ENCODE measurements at regions not wholly inside any gene's neighbourhood (a gene's known extent, or its start where the extent isn't known, plus 50 kb on each side); places are given as distances from the start of the nearest gene placed in this dataset.

GRCh38 chr16:17885659-17886207, 415.0 kb upstream of the XYLT1 start:
- DNase-seq: no peak
- H3K36me3 Mint-ChIP-seq (ENCODE audit: low read depth): no peaks in the 10 kb centered on the region
- peaks cover 14% of the 10 kb centered on the region for H3K27me3 Mint-ChIP-seq
- H3K4me3 Mint-ChIP-seq: no peak overlapping the region
- H3K9me3 Mint-ChIP-seq: no peaks in the 10 kb centered on the region
- no peak overlapping the region for H3K27ac Mint-ChIP-seq
- H3K4me1 Mint-ChIP-seq (ENCODE audit: low read depth): no peaks in the 10 kb centered on the region

- Mint-ChIP-seq H3K27me3 (peaks cover 20% of the 10 kb centered on the region), H3K9me3 (no peaks in the 10 kb centered on the region), H3K27ac (no peak overlapping the region), H3K4me3 (no peak overlapping the region), H3K36me3 (ENCODE audit: low read depth) (no peaks in the 10 kb centered on the region), H3K4me1 (ENCODE audit: low read depth) (no peaks in the 10 kb centered on the region)
- DNase-seq: no peak
These were observed 407.1 kb upstream of the XYLT1 start for GRCh38 chr16:17877821-17878360.

GRCh38 chr16:17866996-17867395, 396.2 kb upstream of the XYLT1 start:
- no peak for DNase-seq
- H3K27me3 Mint-ChIP-seq: peaks cover 6% of the 10 kb centered on the region

GRCh38 chr16:17861981-17862479, 391.3 kb upstream of the XYLT1 start:
- Mint-ChIP-seq H3K27ac (no peak overlapping the region), H3K4me3 (no peak overlapping the region), H3K36me3 (ENCODE audit: low read depth) (no peaks in the 10 kb centered on the region), H3K9me3 (no peaks in the 10 kb centered on the region), H3K27me3 (peaks cover 19% of the 10 kb centered on the region), H3K4me1 (ENCODE audit: low read depth) (no peaks in the 10 kb centered on the region)
- DNase-seq: no peak

More at GRCh38 chr16:17866996-17867395, 396.2 kb upstream of the XYLT1 start:
- H3K27ac Mint-ChIP-seq: no peak overlapping the region
- H3K4me1 Mint-ChIP-seq (ENCODE audit: low read depth): no peaks in the 10 kb centered on the region
- H3K9me3 Mint-ChIP-seq: no peaks in the 10 kb centered on the region
- no peak overlapping the region for H3K4me3 Mint-ChIP-seq
- H3K36me3 Mint-ChIP-seq (ENCODE audit: low read depth): no peaks in the 10 kb centered on the region

- no peaks in the 10 kb centered on the region for H3K4me1 Mint-ChIP-seq (ENCODE audit: low read depth)
- H3K27me3 Mint-ChIP-seq: peaks cover 15% of the 10 kb centered on the region
- H3K27ac Mint-ChIP-seq: no peak overlapping the region
- peaks cover 3% of the 10 kb centered on the region for H3K9me3 Mint-ChIP-seq
- no peak overlapping the region for H3K4me3 Mint-ChIP-seq
- no peak for DNase-seq
- no peaks in the 10 kb centered on the region for H3K36me3 Mint-ChIP-seq (ENCODE audit: low read depth)
These were observed 387.3 kb upstream of the XYLT1 start for GRCh38 chr16:17858061-17858460.

- Mint-ChIP-seq H3K36me3 (ENCODE audit: low read depth) (no peaks in the 10 kb centered on the region), H3K27ac (no peak overlapping the region), H3K9me3 (peaks cover 3% of the 10 kb centered on the region), H3K27me3 (peaks cover 6% of the 10 kb centered on the region), H3K4me1 (ENCODE audit: low read depth) (no peaks in the 10 kb centered on the region), H3K4me3 (no peak overlapping the region)
- DNase-seq: no peak
These were observed 383.2 kb upstream of the XYLT1 start for GRCh38 chr16:17853958-17854357.

- H3K4me1 Mint-ChIP-seq (ENCODE audit: low read depth): no peaks in the 10 kb centered on the region
- H3K27ac Mint-ChIP-seq: no peak overlapping the region
- H3K36me3 Mint-ChIP-seq (ENCODE audit: low read depth): no peaks in the 10 kb centered on the region
- H3K9me3 Mint-ChIP-seq: peaks cover 3% of the 10 kb centered on the region
- H3K4me3 Mint-ChIP-seq: no peak overlapping the region
- H3K27me3 Mint-ChIP-seq: peaks cover 2% of the 10 kb centered on the region
- no peak for DNase-seq
These were observed 382.4 kb upstream of the XYLT1 start for GRCh38 chr16:17852977-17853702.

GRCh38 chr16:17850581-17851250, 380.0 kb upstream of the XYLT1 start:
- Mint-ChIP-seq H3K9me3 (peaks cover 3% of the 10 kb centered on the region), H3K4me3 (no peak overlapping the region), H3K27ac (no peak overlapping the region), H3K27me3 (no peaks in the 10 kb centered on the region), H3K4me1 (ENCODE audit: low read depth) (no peaks in the 10 kb centered on the region), H3K36me3 (ENCODE audit: low read depth) (no peaks in the 10 kb centered on the region)
- no peak for DNase-seq

GRCh38 chr16:17847234-17847795, 376.6 kb upstream of the XYLT1 start:
- no peaks in the 10 kb centered on the region for H3K36me3 Mint-ChIP-seq (ENCODE audit: low read depth)
- no peaks in the 10 kb centered on the region for H3K9me3 Mint-ChIP-seq
- no peak overlapping the region for H3K4me3 Mint-ChIP-seq
- H3K27ac Mint-ChIP-seq: no peak overlapping the region
- no peaks in the 10 kb centered on the region for H3K4me1 Mint-ChIP-seq (ENCODE audit: low read depth)
- no peak for DNase-seq
- H3K27me3 Mint-ChIP-seq: no peaks in the 10 kb centered on the region

- Mint-ChIP-seq H3K27ac (no peak overlapping the region), H3K36me3 (ENCODE audit: low read depth) (no peaks in the 10 kb centered on the region), H3K4me3 (no peak overlapping the region), H3K27me3 (peaks cover 4% of the 10 kb centered on the region), H3K4me1 (ENCODE audit: low read depth) (no peaks in the 10 kb centered on the region), H3K9me3 (no peaks in the 10 kb centered on the region)
- no peak for DNase-seq
These were observed 375.3 kb upstream of the XYLT1 start for GRCh38 chr16:17846030-17846429.

- no peak overlapping the region for H3K4me3 Mint-ChIP-seq
- H3K27ac Mint-ChIP-seq: no peak overlapping the region
- no peaks in the 10 kb centered on the region for H3K4me1 Mint-ChIP-seq (ENCODE audit: low read depth)
- H3K9me3 Mint-ChIP-seq: no peaks in the 10 kb centered on the region
- H3K36me3 Mint-ChIP-seq (ENCODE audit: low read depth): no peaks in the 10 kb centered on the region
- no peak for DNase-seq
- peaks cover 4% of the 10 kb centered on the region for H3K27me3 Mint-ChIP-seq
These were observed 374.3 kb upstream of the XYLT1 start for GRCh38 chr16:17845031-17845430.

GRCh38 chr16:17843905-17844304, 373.1 kb upstream of the XYLT1 start:
- H3K4me1 Mint-ChIP-seq (ENCODE audit: low read depth): no peaks in the 10 kb centered on the region
- H3K4me3 Mint-ChIP-seq: no peak overlapping the region
- H3K27me3 Mint-ChIP-seq: peaks cover 4% of the 10 kb centered on the region
- no peak overlapping the region for H3K27ac Mint-ChIP-seq
- no peaks in the 10 kb centered on the region for H3K36me3 Mint-ChIP-seq (ENCODE audit: low read depth)
- DNase-seq: no peak
- no peaks in the 10 kb centered on the region for H3K9me3 Mint-ChIP-seq

- H3K27ac Mint-ChIP-seq: no peak overlapping the region
These were observed 369.1 kb upstream of the XYLT1 start for GRCh38 chr16:17839907-17840306.

GRCh38 chr16:17839272-17839671, 368.5 kb upstream of the XYLT1 start:
- no peaks in the 10 kb centered on the region for H3K36me3 Mint-ChIP-seq (ENCODE audit: low read depth)
- H3K4me1 Mint-ChIP-seq (ENCODE audit: low read depth): no peaks in the 10 kb centered on the region
- DNase-seq: no peak
- no peaks in the 10 kb centered on the region for H3K9me3 Mint-ChIP-seq
- no peak overlapping the region for H3K27ac Mint-ChIP-seq
- H3K4me3 Mint-ChIP-seq: no peak overlapping the region
- peaks cover 6% of the 10 kb centered on the region for H3K27me3 Mint-ChIP-seq

More at GRCh38 chr16:17839907-17840306, 369.1 kb upstream of the XYLT1 start:
- no peaks in the 10 kb centered on the region for H3K36me3 Mint-ChIP-seq (ENCODE audit: low read depth)
- H3K9me3 Mint-ChIP-seq: no peaks in the 10 kb centered on the region
- peaks cover 4% of the 10 kb centered on the region for H3K27me3 Mint-ChIP-seq
- H3K4me1 Mint-ChIP-seq (ENCODE audit: low read depth): no peaks in the 10 kb centered on the region
- no peak for DNase-seq
- no peak overlapping the region for H3K4me3 Mint-ChIP-seq
